ENCODE measurements at regions not wholly inside any gene's neighbourhood (a gene's known extent, or its start where the extent isn't known, plus 50 kb on each side); places are given as distances from the start of the nearest gene placed in this dataset.

GRCh38 chr16:73190256-73190655 lies 142.3 kb upstream of the ZFHX3 start:
- TF ChIP-seq TOX (CRISPR knock-in tag; IDR thresholded peaks at IDR 0.05; ENCODE audit: borderline replicate concordance) (no peak), OSR1 (CRISPR knock-in tag; IDR thresholded peaks at IDR 0.05) (no peak)
- ATAC-seq, result no peak

- TF ChIP-seq TSHZ2 (CRISPR knock-in tag; IDR thresholded peaks at IDR 0.05), result no peak
- no peak for TF ChIP-seq CREB5 (CRISPR knock-in tag; IDR thresholded peaks at IDR 0.05; ENCODE audit: low read depth)
- no peak for TF ChIP-seq ZC3H10 (CRISPR knock-in tag; IDR thresholded peaks at IDR 0.05)
- TF ChIP-seq ZNF565 (CRISPR knock-in tag; conservative IDR thresholded peaks at IDR 0.05; ENCODE audit: low read depth), result no peak
- no peak for TF ChIP-seq ZNF70 (CRISPR knock-in tag; IDR thresholded peaks at IDR 0.05)
- no peak for TF ChIP-seq BACH2 (CRISPR knock-in tag; IDR thresholded peaks at IDR 0.05; ENCODE audit: borderline replicate concordance)
- no peak for TF ChIP-seq SNAI2 (CRISPR knock-in tag; IDR thresholded peaks at IDR 0.05)
- TF ChIP-seq PATZ1 (CRISPR knock-in tag; IDR thresholded peaks at IDR 0.05; ENCODE audit: borderline replicate concordance), result no peak
- no peak for ATAC-seq
These were observed 141.2 kb upstream of the ZFHX3 start for GRCh38 chr16:73189136-73189535.

GRCh38 chr16:73186752-73187601 lies 139.0 kb upstream of the ZFHX3 start:
- TF ChIP-seq TSHZ2 (CRISPR knock-in tag; IDR thresholded peaks at IDR 0.05), result peak; percentile 49; the same call in 1 of the 2 replicates
- no peak for TF ChIP-seq CSDC2 (CRISPR knock-in tag; IDR thresholded peaks at IDR 0.05)
- TF ChIP-seq ZC3H10 (CRISPR knock-in tag; IDR thresholded peaks at IDR 0.05), result no peak
- no peak for TF ChIP-seq ZNF70 (CRISPR knock-in tag; IDR thresholded peaks at IDR 0.05)
- no peak for TF ChIP-seq CSRNP3 (CRISPR knock-in tag; IDR thresholded peaks at IDR 0.05)
- no peak for TF ChIP-seq PPARA (CRISPR knock-in tag; IDR thresholded peaks at IDR 0.05; ENCODE audit: borderline replicate concordance)
- no peak for TF ChIP-seq SNAI2 (CRISPR knock-in tag; IDR thresholded peaks at IDR 0.05)
- TF ChIP-seq POU6F1 (CRISPR knock-in tag; IDR thresholded peaks at IDR 0.05; ENCODE audit: borderline replicate concordance, low read depth), result no peak
- no peak for TF ChIP-seq ZFP30 (CRISPR knock-in tag; IDR thresholded peaks at IDR 0.05)
- TF ChIP-seq RARB (CRISPR knock-in tag; IDR thresholded peaks at IDR 0.05), result no peak
- no peak for TF ChIP-seq GLIS3 (CRISPR knock-in tag; IDR thresholded peaks at IDR 0.05)
- 0 out of 2 replicates have a peak, but pooled peaks have one; percentile 19 for TF ChIP-seq ISL1 (CRISPR knock-in tag; IDR thresholded peaks at IDR 0.05)
- no peak for TF ChIP-seq CREB5 (CRISPR knock-in tag; IDR thresholded peaks at IDR 0.05; ENCODE audit: low read depth)
- no peak for TF ChIP-seq PATZ1 (CRISPR knock-in tag; IDR thresholded peaks at IDR 0.05; ENCODE audit: borderline replicate concordance)
- peak; percentile 52 for ATAC-seq

All from SK-N-SH treated with all-trans-retinoic acid at 6 μM for 48 hours (cell line).